Epithelial cell of esophagus (primary cell): ENCODE measurements at regions not wholly inside any gene's neighbourhood (a gene's known extent, or its start where the extent isn't known, plus 50 kb on each side); places are given as distances from the start of the nearest gene placed in this dataset.
"Not testable (repeated sequence)": the region's sequence is repeated elsewhere in the genome, so short reads cannot be mapped to it uniquely, and the experiment has no call there.

Experiments used
- DNase-seq: peaks from one replicate; pipeline ENCODE4 v3.0.0; 2010; ENCODE audit warnings: low read depth
- H3K4me3 ChIP-seq: 2 replicates; pipeline ENCODE4 v1.5.1; 2011; ENCODE audit warnings: mild to moderate bottlenecking, low read length, control low read depth
- CTCF ChIP-seq: IDR thresholded peaks from 2 replicates; pipeline ENCODE4 v1.5.1; 2011; ENCODE audit warnings: low read depth, mild to moderate bottlenecking, low read length, control low read depth, inconsistent platforms; ENCODE audit not compliant: insufficient read depth; ENCODE audit errors: missing control alignments

GRCh38 chr5:123997462-123998215, 485.7 kb downstream of the CSNK1G3 start:
- H3K4me3 ChIP-seq: no peak overlapping the region
- no peak for TF ChIP-seq CTCF
- peak; percentile 72 for DNase-seq

- no peak for TF ChIP-seq CTCF
- H3K4me3 ChIP-seq: no peak overlapping the region
- DNase-seq: no peak
These were observed 485.1 kb downstream of the CSNK1G3 start for GRCh38 chr5:123997064-123997461.

GRCh38 chr5:123992641-123993040, 480.7 kb downstream of the CSNK1G3 start:
- TF ChIP-seq CTCF: no peak
- no peak overlapping the region for H3K4me3 ChIP-seq
- no peak for DNase-seq

- no peak for DNase-seq
- H3K4me3 ChIP-seq: no peak overlapping the region
- TF ChIP-seq CTCF: no peak
These were observed 476.0 kb downstream of the CSNK1G3 start for GRCh38 chr5:123987956-123988355.

- no peak for TF ChIP-seq CTCF
- no peak for DNase-seq
- no peak overlapping the region for H3K4me3 ChIP-seq
These were observed 464.5 kb downstream of the CSNK1G3 start for GRCh38 chr5:123976379-123977033.

GRCh38 chr5:123975521-123975920, 463.5 kb downstream of the CSNK1G3 start:
- DNase-seq: not testable (repeated sequence)

GRCh38 chr5:123966781-123967180, 454.8 kb downstream of the CSNK1G3 start:
- DNase-seq: no peak
- no peak overlapping the region for H3K4me3 ChIP-seq
- no peak for TF ChIP-seq CTCF

More at GRCh38 chr5:123975521-123975920, 463.5 kb downstream of the CSNK1G3 start:
- not testable (repeated sequence) for H3K4me3 ChIP-seq
